GM12878 (cell line): ENCODE measurements at regions not wholly inside any gene's neighbourhood (a gene's known extent, or its start where the extent isn't known, plus 50 kb on each side); places are given as distances from the start of the nearest gene placed in this dataset.

Experiments used
- ASH2L ChIP-seq: fragments of 300-600, 200-600 bp; sonication (generic); IDR thresholded peaks from 2 replicates; pipeline ENCODE4 v1.6.1; 2017; ENCODE audit warnings: low read depth, mild to moderate bottlenecking, borderline replicate concordance
- POLR2A ChIP-seq: IDR thresholded peaks from 2 replicates; pipeline ENCODE4 v1.6.1; 2011; ENCODE audit warnings: low read depth, mild to moderate bottlenecking, low read length
- POLR2AphosphoS2 ChIP-seq: IDR thresholded peaks from 2 replicates; pipeline ENCODE4 v1.6.1; 2011; ENCODE audit warnings: low read depth, mild to moderate bottlenecking, low read length, improper control_type of control experiment, moderate library complexity
- SIN3A ChIP-seq: IDR thresholded peaks from 2 replicates; pipeline ENCODE4 v1.6.1; 2012; ENCODE audit warnings: low read depth, low read length, improper control_type of control experiment
- SREBF1 ChIP-seq: IDR thresholded peaks from 2 replicates; pipeline ENCODE4 v1.6.1; 2012; ENCODE audit warnings: mild to moderate bottlenecking, low read length
- TF ChIP-seq, protein P1 (sequence below): IDR thresholded peaks from 2 replicates; pipeline ENCODE4 v1.6.1; 2012; ENCODE audit warnings: low read depth, low read length, improper control_type of control experiment

GRCh38 chr4:98746936-98747335 is 88.5 kb upstream of the TSPAN5 start:
- TF ChIP-seq, protein P1, sequence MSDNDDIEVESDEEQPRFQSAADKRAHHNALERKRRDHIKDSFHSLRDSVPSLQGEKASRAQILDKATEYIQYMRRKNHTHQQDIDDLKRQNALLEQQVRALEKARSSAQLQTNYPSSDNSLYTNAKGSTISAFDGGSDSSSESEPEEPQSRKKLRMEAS, result no peak
- TF ChIP-seq SREBF1 (no peak), SIN3A (no peak), ASH2L (no peak), POLR2AphosphoS2 (no peak), POLR2A (no peak)
